SH-SY5Y (cell line): ENCODE measurements at regions not wholly inside any gene's neighbourhood (a gene's known extent, or its start where the extent isn't known, plus 50 kb on each side); places are given as distances from the start of the nearest gene placed in this dataset.

Experiments used
- GATA2 ChIP-seq: IDR thresholded peaks from 2 replicates; pipeline ENCODE4 v1.6.1; 2011; ENCODE audit warnings: mild to moderate bottlenecking, low read depth, low read length
- GATA3 ChIP-seq: IDR thresholded peaks from 2 replicates; pipeline ENCODE4 v1.6.1; 2011; ENCODE audit warnings: low read depth, mild to moderate bottlenecking, low read length, moderate library complexity

DNA sequence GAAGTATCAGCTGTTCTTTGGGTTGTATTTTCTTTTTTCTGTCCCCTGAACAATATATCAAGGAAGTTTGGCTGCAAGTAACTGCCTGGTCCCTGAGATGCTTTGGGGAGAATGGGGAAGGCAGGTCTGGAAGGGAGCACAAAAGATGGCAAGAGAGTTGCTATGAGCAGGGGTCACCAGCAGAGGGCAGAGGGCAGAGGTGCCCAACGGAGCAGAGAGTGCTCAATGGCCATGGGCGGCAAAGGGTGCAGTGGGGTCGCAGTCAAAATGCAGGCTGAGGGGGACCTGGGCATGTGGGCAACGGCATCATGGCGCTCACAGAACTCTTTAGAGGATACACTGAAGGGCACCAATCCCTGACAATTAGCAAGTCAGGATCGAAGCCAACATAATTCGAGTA is 107.7 kb upstream of the ATP8B1 start:
- TF ChIP-seq GATA2 (no peak), GATA3 (no peak)
